Upper lobe of right lung (tissue), 1 donor: ENCODE measurements at regions not wholly inside any gene's neighbourhood (a gene's known extent, or its start where the extent isn't known, plus 50 kb on each side); places are given as distances from the start of the nearest gene placed in this dataset.

Source experiments
- ATAC-seq: fragments of 200-7000 bp; cut with Tn5 transposase; one replicate; pipeline ENCODE4 v1.9.1; 2020; ENCODE audit warnings: mild to moderate bottlenecking, moderate library complexity
- DNase-seq: peaks from one replicate; pipeline ENCODE4 v3.0.0-alpha.2; 2020
- H3K27ac ChIP-seq: fragments of 200-600 bp; one replicate; pipeline ENCODE4 v1.8.0; 2022
- H3K27me3 ChIP-seq: fragments of 200-600 bp; one replicate; pipeline ENCODE4 v1.8.0; 2022; ENCODE audit warnings: mild to moderate bottlenecking
- H3K36me3 ChIP-seq: fragments of 200-600 bp; one replicate; pipeline ENCODE4 v1.8.0; 2022
- H3K4me1 ChIP-seq: fragments of 200-600 bp; one replicate; pipeline ENCODE4 v1.8.0; 2022
- H3K4me3 ChIP-seq: fragments of 200-600 bp; one replicate; pipeline ENCODE4 v1.8.0; 2022; ENCODE audit warnings: mild to moderate bottlenecking
- H3K9me3 ChIP-seq: fragments of 200-600 bp; one replicate; pipeline ENCODE4 v1.8.0; 2022
- intact Hi-C: fragments of 100-400 bp; cut with DNase I; formaldehyde crosslinking; loops from one replicate; pipeline ENCODE4 v1.11.0; 2022
- TF ChIP-seq, protein P1 (sequence below): fragments of 200-600 bp; IDR thresholded peaks from one replicate; pipeline ENCODE4 v1.8.0; 2022; ENCODE audit warnings: antibody characterized with exemption
- donor health status: DM: no; HTN: yes; CAD: no; lungs with severe emphysema.

DNA sequence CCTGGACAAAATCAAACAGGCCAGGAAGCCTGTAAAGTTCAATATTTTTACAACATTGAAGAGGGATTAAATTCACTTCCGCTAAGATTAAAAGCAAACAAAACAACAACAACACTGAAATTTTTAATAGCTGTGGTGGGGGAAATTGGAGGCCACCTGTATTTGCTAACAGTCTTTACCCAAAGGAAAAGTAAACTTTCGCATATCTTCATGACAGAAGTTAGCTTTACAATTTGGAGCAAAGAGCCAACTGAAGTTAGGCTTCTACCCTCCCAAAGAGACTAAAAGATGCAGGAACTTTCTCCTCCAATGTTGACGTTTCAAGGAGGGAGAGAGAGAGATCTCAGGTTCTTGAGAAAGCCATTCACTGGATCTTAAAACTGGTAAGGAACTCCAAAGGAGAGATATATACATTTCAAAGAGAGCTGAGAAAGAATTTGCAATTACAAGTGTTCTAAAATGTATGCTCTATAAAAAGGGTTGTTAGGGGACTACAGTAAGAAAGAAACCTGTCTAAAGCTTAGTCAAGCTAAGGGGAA, 349.2 kb upstream of the CDH9 start:
- ATAC-seq (no peak), DNase-seq (no peak)
- intact Hi-C loops, result no loop called here
- no peaks in the 10 kb centered on the region for H3K27me3 ChIP-seq
- H3K36me3 ChIP-seq, result no peaks in the 10 kb centered on the region
- no peak overlapping the region for H3K27ac ChIP-seq
- H3K4me1 ChIP-seq, result no peaks in the 10 kb centered on the region
- no peak overlapping the region for H3K4me3 ChIP-seq
- H3K9me3 ChIP-seq, result no peaks in the 10 kb centered on the region
- TF ChIP-seq, protein P1, sequence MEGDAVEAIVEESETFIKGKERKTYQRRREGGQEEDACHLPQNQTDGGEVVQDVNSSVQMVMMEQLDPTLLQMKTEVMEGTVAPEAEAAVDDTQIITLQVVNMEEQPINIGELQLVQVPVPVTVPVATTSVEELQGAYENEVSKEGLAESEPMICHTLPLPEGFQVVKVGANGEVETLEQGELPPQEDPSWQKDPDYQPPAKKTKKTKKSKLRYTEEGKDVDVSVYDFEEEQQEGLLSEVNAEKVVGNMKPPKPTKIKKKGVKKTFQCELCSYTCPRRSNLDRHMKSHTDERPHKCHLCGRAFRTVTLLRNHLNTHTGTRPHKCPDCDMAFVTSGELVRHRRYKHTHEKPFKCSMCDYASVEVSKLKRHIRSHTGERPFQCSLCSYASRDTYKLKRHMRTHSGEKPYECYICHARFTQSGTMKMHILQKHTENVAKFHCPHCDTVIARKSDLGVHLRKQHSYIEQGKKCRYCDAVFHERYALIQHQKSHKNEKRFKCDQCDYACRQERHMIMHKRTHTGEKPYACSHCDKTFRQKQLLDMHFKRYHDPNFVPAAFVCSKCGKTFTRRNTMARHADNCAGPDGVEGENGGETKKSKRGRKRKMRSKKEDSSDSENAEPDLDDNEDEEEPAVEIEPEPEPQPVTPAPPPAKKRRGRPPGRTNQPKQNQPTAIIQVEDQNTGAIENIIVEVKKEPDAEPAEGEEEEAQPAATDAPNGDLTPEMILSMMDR, result no peak

DNA sequence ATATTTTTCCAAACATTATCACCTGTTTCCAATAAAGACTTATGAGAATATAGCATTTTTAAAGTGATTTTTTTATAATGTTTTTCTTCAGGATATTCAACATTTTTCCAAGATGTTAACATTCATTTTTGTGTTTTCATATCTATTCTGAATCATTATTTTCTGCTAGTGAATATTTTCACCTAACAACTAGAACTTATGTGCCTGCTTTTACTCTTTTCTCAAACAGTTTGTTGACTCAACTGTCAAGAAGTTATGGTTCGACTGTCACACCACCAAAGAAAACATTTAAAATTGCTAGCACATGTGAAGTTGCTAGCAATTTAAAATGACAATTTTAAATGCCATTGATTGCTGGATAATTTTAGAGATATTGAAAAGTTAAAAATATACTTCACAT, 343.3 kb upstream of the CDH9 start:
- ATAC-seq, result no peak
- intact Hi-C loops, result no loop called here
- no peak for DNase-seq

DNA sequence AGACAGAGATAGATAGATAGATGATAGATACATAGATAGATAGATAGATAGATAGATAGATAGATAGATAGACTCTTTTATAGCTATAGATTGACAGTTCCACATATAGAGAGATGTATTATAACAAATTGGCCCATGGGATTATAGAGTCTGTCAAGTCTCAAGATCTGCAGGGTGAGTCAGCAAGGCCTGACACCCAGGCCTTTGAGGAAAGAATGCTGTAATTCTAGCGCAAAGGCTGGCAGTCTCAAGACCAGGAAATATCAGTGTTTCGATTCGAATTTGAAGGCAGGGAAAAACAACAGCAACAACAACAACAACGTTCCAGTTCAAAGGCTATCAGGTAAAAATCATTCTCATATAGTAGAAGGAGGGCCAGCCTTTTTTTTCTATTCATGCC, 339.2 kb upstream of the CDH9 start:
- DNase-seq (no peak), ATAC-seq (no peak)
- H3K27me3 ChIP-seq, result no peaks in the 10 kb centered on the region
- H3K4me1 ChIP-seq, result no peaks in the 10 kb centered on the region
- H3K4me3 ChIP-seq, result no peak overlapping the region
- TF ChIP-seq, protein P1, result no peak
- H3K9me3 ChIP-seq, result no peaks in the 10 kb centered on the region
- no peak overlapping the region for H3K27ac ChIP-seq
- intact Hi-C loops, result no loop called here
- H3K36me3 ChIP-seq, result no peaks in the 10 kb centered on the region

More for the DNA sequence above, 343.3 kb upstream of the CDH9 start:
- Histone ChIP-seq H3K9me3 (no peaks in the 10 kb centered on the region), H3K4me1 (no peaks in the 10 kb centered on the region), H3K27me3 (no peaks in the 10 kb centered on the region), H3K27ac (no peak overlapping the region), H3K36me3 (no peaks in the 10 kb centered on the region), H3K4me3 (no peak overlapping the region)
- TF ChIP-seq, protein P1, result no peak

DNA sequence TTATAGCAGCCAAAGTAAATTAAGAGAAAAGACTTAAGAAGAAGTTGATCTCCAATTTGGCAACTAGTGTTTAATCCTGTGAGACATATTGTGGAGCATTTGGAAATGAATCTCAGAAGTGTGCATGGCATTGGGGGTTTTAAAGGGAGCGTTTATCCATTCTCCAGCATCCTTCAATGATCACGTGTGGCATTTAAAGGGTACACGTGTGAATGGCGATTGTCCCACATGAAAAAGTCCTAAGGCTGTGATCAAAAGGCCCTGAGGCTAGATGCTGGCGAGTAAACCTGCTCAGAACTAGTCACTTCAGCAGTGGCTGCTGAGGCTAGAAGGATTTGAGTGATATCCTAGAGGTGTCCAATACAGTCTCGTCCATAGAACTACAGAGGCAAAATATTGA, 315.6 kb upstream of the CDH9 start:
- Histone ChIP-seq H3K27ac (no peak overlapping the region), H3K9me3 (no peaks in the 10 kb centered on the region), H3K4me1 (no peaks in the 10 kb centered on the region), H3K36me3 (no peaks in the 10 kb centered on the region), H3K4me3 (no peak overlapping the region), H3K27me3 (no peaks in the 10 kb centered on the region)
- TF ChIP-seq, protein P1, result no peak
- no peak for ATAC-seq
- intact Hi-C loops, result no loop called here
- DNase-seq, result no peak

DNA sequence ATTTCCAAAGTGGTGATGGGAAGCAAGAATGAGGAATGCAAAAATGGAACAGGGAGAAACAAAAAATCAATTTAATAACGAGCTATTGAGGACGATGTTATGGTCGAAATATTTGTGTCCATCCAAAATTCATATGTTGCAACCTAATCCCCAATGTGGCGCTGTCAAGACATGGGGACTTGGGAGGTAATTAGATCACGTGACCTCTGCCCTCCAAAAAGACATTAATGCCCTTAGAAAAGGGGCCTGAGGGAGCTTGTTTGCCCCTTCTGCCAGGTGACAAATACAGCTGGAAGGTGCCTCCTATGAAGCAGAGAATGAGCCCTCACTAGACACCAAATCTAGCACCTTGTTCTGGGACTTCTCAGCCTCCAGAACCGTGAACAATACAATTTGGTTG, 315.2 kb upstream of the CDH9 start:
- H3K9me3 ChIP-seq, result no peaks in the 10 kb centered on the region
- no peaks in the 10 kb centered on the region for H3K4me1 ChIP-seq
- H3K36me3 ChIP-seq, result no peaks in the 10 kb centered on the region
- H3K27me3 ChIP-seq, result no peaks in the 10 kb centered on the region
- H3K27ac ChIP-seq, result no peak overlapping the region
- intact Hi-C loops, result no loop called here
- H3K4me3 ChIP-seq, result no peak overlapping the region
- TF ChIP-seq, protein P1, result no peak
- DNase-seq, result no peak
- ATAC-seq, result no peak

DNA sequence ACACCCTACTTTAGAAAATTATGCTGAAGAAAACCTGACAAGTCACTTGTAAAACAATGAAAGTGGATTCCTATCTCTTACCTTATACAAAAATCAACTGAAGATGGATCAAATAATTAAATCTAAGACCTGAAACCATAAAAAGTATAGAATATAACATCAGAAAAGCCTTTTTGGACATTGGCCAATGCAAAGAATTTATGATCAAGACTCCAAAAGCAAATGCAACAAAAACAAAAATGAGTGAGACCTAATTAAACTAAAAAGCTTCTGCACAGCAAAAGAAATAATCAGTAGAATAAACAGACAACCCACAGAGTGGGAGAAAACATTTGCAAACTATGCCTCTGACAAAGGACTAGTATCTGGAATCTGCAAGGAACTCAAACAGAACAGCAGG, 303.0 kb upstream of the CDH9 start:
- TF ChIP-seq, protein P1, result no peak
- ATAC-seq, result no peak
- Histone ChIP-seq H3K4me1 (no peaks in the 10 kb centered on the region), H3K36me3 (no peaks in the 10 kb centered on the region), H3K9me3 (no peaks in the 10 kb centered on the region), H3K4me3 (no peak overlapping the region), H3K27me3 (no peaks in the 10 kb centered on the region), H3K27ac (no peak overlapping the region)
- intact Hi-C loops, result no loop called here
- DNase-seq, result no peak
